ENCODE measurements at regions not wholly inside any gene's neighbourhood (a gene's known extent, or its start where the extent isn't known, plus 50 kb on each side); places are given as distances from the start of the nearest gene placed in this dataset.

DNA sequence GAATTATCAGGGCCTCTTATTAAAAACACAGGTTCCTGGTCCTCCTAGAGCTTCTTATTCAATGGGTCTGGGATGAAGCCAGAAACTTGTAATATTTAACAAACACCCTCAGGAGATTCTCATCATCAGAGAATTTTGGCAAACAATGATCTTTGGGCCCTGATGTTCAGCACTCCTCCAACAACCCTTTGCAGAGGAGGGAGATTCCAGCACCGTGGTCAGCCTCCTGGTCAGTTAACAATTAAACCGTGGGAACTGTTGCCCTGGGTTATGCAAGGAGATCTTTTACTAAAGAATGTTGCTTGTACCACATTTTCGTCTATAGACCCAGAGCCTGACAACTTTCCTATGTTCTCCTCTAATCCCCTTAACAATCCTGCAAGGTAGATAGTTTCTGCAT, 294.4 kb downstream of the PLPP3 start (continued):
- TF ChIP-seq ZFAT (CRISPR knock-in tag; conservative IDR thresholded peaks at IDR 0.05): no peak
- TF ChIP-seq ZNF44 (CRISPR knock-in tag; IDR thresholded peaks at IDR 0.05): no peak
- TF ChIP-seq ZNF556 (CRISPR knock-in tag; IDR thresholded peaks at IDR 0.05; ENCODE audit: borderline replicate concordance): no peak
- TF ChIP-seq, protein P1, sequence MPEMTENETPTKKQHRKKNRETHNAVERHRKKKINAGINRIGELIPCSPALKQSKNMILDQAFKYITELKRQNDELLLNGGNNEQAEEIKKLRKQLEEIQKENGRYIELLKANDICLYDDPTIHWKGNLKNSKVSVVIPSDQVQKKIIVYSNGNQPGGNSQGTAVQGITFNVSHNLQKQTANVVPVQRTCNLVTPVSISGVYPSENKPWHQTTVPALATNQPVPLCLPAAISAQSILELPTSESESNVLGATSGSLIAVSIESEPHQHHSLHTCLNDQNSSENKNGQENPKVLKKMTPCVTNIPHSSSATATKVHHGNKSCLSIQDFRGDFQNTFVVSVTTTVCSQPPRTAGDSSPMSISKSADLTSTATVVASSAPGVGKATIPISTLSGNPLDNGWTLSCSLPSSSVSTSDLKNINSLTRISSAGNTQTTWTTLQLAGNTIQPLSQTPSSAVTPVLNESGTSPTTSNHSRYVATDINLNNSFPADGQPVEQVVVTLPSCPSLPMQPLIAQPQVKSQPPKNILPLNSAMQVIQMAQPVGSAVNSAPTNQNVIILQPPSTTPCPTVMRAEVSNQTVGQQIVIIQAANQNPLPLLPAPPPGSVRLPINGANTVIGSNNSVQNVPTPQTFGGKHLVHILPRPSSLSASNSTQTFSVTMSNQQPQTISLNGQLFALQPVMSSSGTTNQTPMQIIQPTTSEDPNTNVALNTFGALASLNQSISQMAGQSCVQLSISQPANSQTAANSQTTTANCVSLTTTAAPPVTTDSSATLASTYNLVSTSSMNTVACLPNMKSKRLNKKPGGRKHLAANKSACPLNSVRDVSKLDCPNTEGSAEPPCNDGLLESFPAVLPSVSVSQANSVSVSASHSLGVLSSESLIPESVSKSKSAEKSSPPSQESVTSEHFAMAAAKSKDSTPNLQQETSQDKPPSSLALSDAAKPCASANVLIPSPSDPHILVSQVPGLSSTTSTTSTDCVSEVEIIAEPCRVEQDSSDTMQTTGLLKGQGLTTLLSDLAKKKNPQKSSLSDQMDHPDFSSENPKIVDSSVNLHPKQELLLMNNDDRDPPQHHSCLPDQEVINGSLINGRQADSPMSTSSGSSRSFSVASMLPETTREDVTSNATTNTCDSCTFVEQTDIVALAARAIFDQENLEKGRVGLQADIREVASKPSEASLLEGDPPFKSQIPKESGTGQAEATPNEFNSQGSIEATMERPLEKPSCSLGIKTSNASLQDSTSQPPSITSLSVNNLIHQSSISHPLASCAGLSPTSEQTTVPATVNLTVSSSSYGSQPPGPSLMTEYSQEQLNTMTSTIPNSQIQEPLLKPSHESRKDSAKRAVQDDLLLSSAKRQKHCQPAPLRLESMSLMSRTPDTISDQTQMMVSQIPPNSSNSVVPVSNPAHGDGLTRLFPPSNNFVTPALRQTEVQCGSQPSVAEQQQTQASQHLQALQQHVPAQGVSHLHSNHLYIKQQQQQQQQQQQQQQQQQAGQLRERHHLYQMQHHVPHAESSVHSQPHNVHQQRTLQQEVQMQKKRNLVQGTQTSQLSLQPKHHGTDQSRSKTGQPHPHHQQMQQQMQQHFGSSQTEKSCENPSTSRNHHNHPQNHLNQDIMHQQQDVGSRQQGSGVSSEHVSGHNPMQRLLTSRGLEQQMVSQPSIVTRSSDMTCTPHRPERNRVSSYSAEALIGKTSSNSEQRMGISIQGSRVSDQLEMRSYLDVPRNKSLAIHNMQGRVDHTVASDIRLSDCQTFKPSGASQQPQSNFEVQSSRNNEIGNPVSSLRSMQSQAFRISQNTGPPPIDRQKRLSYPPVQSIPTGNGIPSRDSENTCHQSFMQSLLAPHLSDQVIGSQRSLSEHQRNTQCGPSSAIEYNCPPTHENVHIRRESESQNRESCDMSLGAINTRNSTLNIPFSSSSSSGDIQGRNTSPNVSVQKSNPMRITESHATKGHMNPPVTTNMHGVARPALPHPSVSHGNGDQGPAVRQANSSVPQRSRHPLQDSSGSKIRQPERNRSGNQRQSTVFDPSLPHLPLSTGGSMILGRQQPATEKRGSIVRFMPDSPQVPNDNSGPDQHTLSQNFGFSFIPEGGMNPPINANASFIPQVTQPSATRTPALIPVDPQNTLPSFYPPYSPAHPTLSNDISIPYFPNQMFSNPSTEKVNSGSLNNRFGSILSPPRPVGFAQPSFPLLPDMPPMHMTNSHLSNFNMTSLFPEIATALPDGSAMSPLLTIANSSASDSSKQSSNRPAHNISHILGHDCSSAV (CRISPR knock-in tag; IDR thresholded peaks at IDR 0.05; ENCODE audit: borderline replicate concordance): no peak
- TF ChIP-seq HNF4G (IDR thresholded peaks at IDR 0.05; ENCODE audit: borderline replicate concordance, low read depth, low read length): no peak; the same call in 1 of the 2 replicates
- TF ChIP-seq HNF4G (CRISPR knock-in tag; IDR thresholded peaks at IDR 0.05; ENCODE audit: borderline replicate concordance, low read depth): no peak
- TF ChIP-seq LCORL (IDR thresholded peaks at IDR 0.05): no peak
- peak; percentile 85 for TF ChIP-seq LCORL (CRISPR knock-in tag; IDR thresholded peaks at IDR 0.05)
- TF ChIP-seq ZNF670 (CRISPR knock-in tag; IDR thresholded peaks at IDR 0.05; ENCODE audit: borderline replicate concordance): no peak
- TF ChIP-seq ERF (CRISPR knock-in tag; IDR thresholded peaks at IDR 0.05): peak; percentile 14; the same call in 1 of the 2 replicates
- TF ChIP-seq NCOR1 (IDR thresholded peaks at IDR 0.05; ENCODE audit: borderline replicate concordance, low read length): 0 out of 2 replicates have a peak, but pooled peaks have one; percentile 43
- peak; percentile 21 for TF ChIP-seq CBX1 (IDR thresholded peaks at IDR 0.05; ENCODE audit: low read depth)
- TF ChIP-seq, protein P2, sequence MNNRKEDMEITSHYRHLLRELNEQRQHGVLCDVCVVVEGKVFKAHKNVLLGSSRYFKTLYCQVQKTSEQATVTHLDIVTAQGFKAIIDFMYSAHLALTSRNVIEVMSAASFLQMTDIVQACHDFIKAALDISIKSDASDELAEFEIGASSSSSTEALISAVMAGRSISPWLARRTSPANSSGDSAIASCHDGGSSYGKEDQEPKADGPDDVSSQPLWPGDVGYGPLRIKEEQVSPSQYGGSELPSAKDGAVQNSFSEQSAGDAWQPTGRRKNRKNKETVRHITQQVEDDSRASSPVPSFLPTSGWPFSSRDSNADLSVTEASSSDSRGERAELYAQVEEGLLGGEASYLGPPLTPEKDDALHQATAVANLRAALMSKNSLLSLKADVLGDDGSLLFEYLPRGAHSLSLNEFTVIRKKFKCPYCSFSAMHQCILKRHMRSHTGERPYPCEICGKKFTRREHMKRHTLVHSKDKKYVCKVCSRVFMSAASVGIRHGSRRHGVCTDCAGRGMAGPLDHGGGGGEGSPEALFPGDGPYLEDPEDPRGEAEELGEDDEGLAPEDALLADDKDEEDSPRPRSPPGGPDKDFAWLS (CRISPR knock-in tag; IDR thresholded peaks at IDR 0.05; ENCODE audit: borderline replicate concordance): no peak
- TF ChIP-seq, protein P3, sequence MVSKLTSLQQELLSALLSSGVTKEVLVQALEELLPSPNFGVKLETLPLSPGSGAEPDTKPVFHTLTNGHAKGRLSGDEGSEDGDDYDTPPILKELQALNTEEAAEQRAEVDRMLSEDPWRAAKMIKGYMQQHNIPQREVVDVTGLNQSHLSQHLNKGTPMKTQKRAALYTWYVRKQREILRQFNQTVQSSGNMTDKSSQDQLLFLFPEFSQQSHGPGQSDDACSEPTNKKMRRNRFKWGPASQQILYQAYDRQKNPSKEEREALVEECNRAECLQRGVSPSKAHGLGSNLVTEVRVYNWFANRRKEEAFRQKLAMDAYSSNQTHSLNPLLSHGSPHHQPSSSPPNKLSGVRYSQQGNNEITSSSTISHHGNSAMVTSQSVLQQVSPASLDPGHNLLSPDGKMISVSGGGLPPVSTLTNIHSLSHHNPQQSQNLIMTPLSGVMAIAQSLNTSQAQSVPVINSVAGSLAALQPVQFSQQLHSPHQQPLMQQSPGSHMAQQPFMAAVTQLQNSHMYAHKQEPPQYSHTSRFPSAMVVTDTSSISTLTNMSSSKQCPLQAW (CRISPR knock-in tag; IDR thresholded peaks at IDR 0.05): peak; percentile 93
- no peak for TF ChIP-seq ZBTB42 (CRISPR knock-in tag; IDR thresholded peaks at IDR 0.05)
- no peak for TF ChIP-seq KLF6 (CRISPR knock-in tag; IDR thresholded peaks at IDR 0.05)
- no peak for TF ChIP-seq EED (CRISPR knock-in tag; IDR thresholded peaks at IDR 0.05)
- no peak for TF ChIP-seq ZNF530 (CRISPR knock-in tag; IDR thresholded peaks at IDR 0.05; ENCODE audit: low read depth)
- TF ChIP-seq MXI1 (IDR thresholded peaks at IDR 0.05; ENCODE audit: borderline replicate concordance, low read depth, low read length): no peak
- TF ChIP-seq CCAR2 (optimal IDR thresholded peaks at IDR 0.05; ENCODE audit: low read depth, low read length): no peak
- peak; percentile 28; the same call in 1 of the 2 replicates for TF ChIP-seq RXRB (CRISPR knock-in tag; IDR thresholded peaks at IDR 0.05; ENCODE audit: borderline replicate concordance)
